DOHH2 (cell line): ENCODE measurements at regions not wholly inside any gene's neighbourhood (a gene's known extent, or its start where the extent isn't known, plus 50 kb on each side); places are given as distances from the start of the nearest gene placed in this dataset.

Experiments used
- H3F3A ChIP-seq: fragments of 200-600 bp; sonication (generic), shearing (Covaris generic); 2 replicates; pipeline ENCODE4 v1.6.0; 2016; ENCODE audit warnings: antibody characterized with exemption, mild to moderate bottlenecking; ENCODE audit not compliant: control insufficient read depth, insufficient read depth
- H3K27ac ChIP-seq: fragments of 200-600 bp; sonication (generic); 2 replicates; pipeline ENCODE4 v1.5.1; 2014; ENCODE audit warnings: low read depth, mild to moderate bottlenecking, low read length, moderate library complexity
- H3K27me3 ChIP-seq: fragments of 200-600 bp; sonication (generic); 2 replicates; pipeline ENCODE4 v1.6.1; 2014; ENCODE audit warnings: mild to moderate bottlenecking, low read length, mixed read lengths; ENCODE audit not compliant: control insufficient read depth
- H3K36me3 ChIP-seq: fragments of 200-600 bp; sonication (generic); 2 replicates; pipeline ENCODE4 v1.6.1; 2014; ENCODE audit warnings: mild to moderate bottlenecking, low read length, moderate library complexity, mixed read lengths; ENCODE audit not compliant: control insufficient read depth
- H3K4me1 ChIP-seq: fragments of 200-600 bp; sonication (generic); 2 replicates; pipeline ENCODE4 v1.6.1; 2014; ENCODE audit warnings: mild to moderate bottlenecking, low read length, mixed read lengths; ENCODE audit not compliant: control insufficient read depth
- H3K4me2 ChIP-seq: fragments of 200-600 bp; sonication (generic); 2 replicates; pipeline ENCODE4 v1.6.0; 2014; ENCODE audit warnings: mild to moderate bottlenecking, low read length, moderate library complexity
- H3K4me3 ChIP-seq: fragments of 200-600 bp; sonication (generic); 2 replicates; pipeline ENCODE4 v1.5.1; 2014; ENCODE audit warnings: mild to moderate bottlenecking, low read length, mixed read lengths
- H3K79me2 ChIP-seq: fragments of 200-600 bp; sonication (generic); 2 replicates; pipeline ENCODE4 v1.6.1; 2014; ENCODE audit warnings: mild to moderate bottlenecking, low read length, mixed read lengths; ENCODE audit not compliant: control insufficient read depth
- H3K9me2 ChIP-seq: fragments of 200-600 bp; sonication (generic); replicated peaks from 2 replicates; pipeline ENCODE4 v1.6.1; 2014; ENCODE audit warnings: mild to moderate bottlenecking, low read length, mixed read lengths; ENCODE audit not compliant: control insufficient read depth
- H3K9me3 ChIP-seq: fragments of 200-600 bp; sonication (generic); 2 replicates; pipeline ENCODE4 v1.6.1; 2014; ENCODE audit warnings: antibody characterized with exemption, low read length, mixed read lengths; ENCODE audit not compliant: control insufficient read depth, insufficient read depth
- H4K20me1 ChIP-seq: fragments of 200-600 bp; sonication (generic); 2 replicates; pipeline ENCODE4 v1.6.0; 2014; ENCODE audit warnings: low read depth, mild to moderate bottlenecking, antibody characterized with exemption, low read length, moderate library complexity; ENCODE audit not compliant: control insufficient read depth, insufficient read depth
- CTCF ChIP-seq: fragments of 200-600 bp; sonication (generic); IDR thresholded peaks from one replicate; pipeline ENCODE4 v1.5.1; 2014; ENCODE audit warnings: antibody characterized with exemption, mild to moderate bottlenecking, low read depth, low read length; ENCODE audit not compliant: poor library complexity, severe bottlenecking
- EZH2phosphoT487 ChIP-seq: fragments of 200-600 bp; sonication (generic); IDR thresholded peaks from 2 replicates; pipeline ENCODE4 v1.6.1; 2017; ENCODE audit warnings: borderline replicate concordance, mild to moderate bottlenecking, antibody characterized with exemption, low read length, moderate library complexity, mixed read lengths

- Histone ChIP-seq H3K79me2 (no peaks in the 10 kb centered on the region), H4K20me1 (no peaks in the 10 kb centered on the region), H3K27ac (no peak overlapping the region), H3K27me3 (no peaks in the 10 kb centered on the region), H3K4me1 (no peaks in the 10 kb centered on the region), H3K36me3 (no peaks in the 10 kb centered on the region), H3K9me2 (no peaks in the 10 kb centered on the region), H3K4me3 (no peak overlapping the region), H3K4me2 (no peak overlapping the region), H3F3A (no peaks in the 10 kb centered on the region), H3K9me3 (no peaks in the 10 kb centered on the region)
- no peak for TF ChIP-seq CTCF
- no peak for TF ChIP-seq EZH2phosphoT487
These were observed 97.6 kb upstream of the ZNF804B start for GRCh38 chr7:88661921-88662320.

GRCh38 chr7:88647825-88648224 lies 111.7 kb upstream of the ZNF804B start:
- Histone ChIP-seq H4K20me1 (no peaks in the 10 kb centered on the region), H3K4me1 (no peaks in the 10 kb centered on the region)

GRCh38 chr7:88638583-88638982 lies 120.9 kb upstream of the ZNF804B start:
- H3K9me3 ChIP-seq, result 0 out of 2 replicates have a peak, but pooled peaks cover 4% of the 10 kb centered on the region
- no peaks in the 10 kb centered on the region for H4K20me1 ChIP-seq
- TF ChIP-seq CTCF, result no peak
- no peak for TF ChIP-seq EZH2phosphoT487
- H3K9me2 ChIP-seq, result no peaks in the 10 kb centered on the region
- H3F3A ChIP-seq, result no peaks in the 10 kb centered on the region
- H3K4me1 ChIP-seq, result no peaks in the 10 kb centered on the region
- no peaks in the 10 kb centered on the region for H3K36me3 ChIP-seq
- H3K4me2 ChIP-seq, result no peak overlapping the region
- no peaks in the 10 kb centered on the region for H3K79me2 ChIP-seq
- H3K4me3 ChIP-seq, result no peak overlapping the region
- no peaks in the 10 kb centered on the region for H3K27me3 ChIP-seq
- H3K27ac ChIP-seq, result no peak overlapping the region

More at GRCh38 chr7:88647825-88648224, 111.7 kb upstream of the ZNF804B start:
- no peaks in the 10 kb centered on the region for H3K36me3 ChIP-seq
- H3K79me2 ChIP-seq, result no peaks in the 10 kb centered on the region
- H3K27me3 ChIP-seq, result no peaks in the 10 kb centered on the region
- no peak for TF ChIP-seq EZH2phosphoT487
- TF ChIP-seq CTCF, result no peak
- H3K4me2 ChIP-seq, result no peak overlapping the region
- H3K4me3 ChIP-seq, result no peak overlapping the region
- H3K9me3 ChIP-seq, result no peaks in the 10 kb centered on the region
- no peak overlapping the region for H3K27ac ChIP-seq
- H3F3A ChIP-seq, result no peaks in the 10 kb centered on the region
- no peaks in the 10 kb centered on the region for H3K9me2 ChIP-seq

GRCh38 chr7:88637795-88638194 lies 121.7 kb upstream of the ZNF804B start:
- Histone ChIP-seq H3K9me2 (no peaks in the 10 kb centered on the region), H3K27ac (no peak overlapping the region), H3K9me3 (0 out of 2 replicates have a peak, but pooled peaks cover 4% of the 10 kb centered on the region), H3K27me3 (no peaks in the 10 kb centered on the region), H3K4me1 (no peaks in the 10 kb centered on the region), H3K36me3 (no peaks in the 10 kb centered on the region), H3F3A (no peaks in the 10 kb centered on the region), H3K4me2 (no peak overlapping the region), H3K79me2 (no peaks in the 10 kb centered on the region), H4K20me1 (no peaks in the 10 kb centered on the region), H3K4me3 (no peak overlapping the region)
- no peak for TF ChIP-seq EZH2phosphoT487
- TF ChIP-seq CTCF, result no peak
